ENCODE measurements at regions not wholly inside any gene's neighbourhood (a gene's known extent, or its start where the extent isn't known, plus 50 kb on each side); places are given as distances from the start of the nearest gene placed in this dataset.
"Not testable (repeated sequence)": the region's sequence is repeated elsewhere in the genome, so short reads cannot be mapped to it uniquely, and the experiment has no call there.

DNA sequence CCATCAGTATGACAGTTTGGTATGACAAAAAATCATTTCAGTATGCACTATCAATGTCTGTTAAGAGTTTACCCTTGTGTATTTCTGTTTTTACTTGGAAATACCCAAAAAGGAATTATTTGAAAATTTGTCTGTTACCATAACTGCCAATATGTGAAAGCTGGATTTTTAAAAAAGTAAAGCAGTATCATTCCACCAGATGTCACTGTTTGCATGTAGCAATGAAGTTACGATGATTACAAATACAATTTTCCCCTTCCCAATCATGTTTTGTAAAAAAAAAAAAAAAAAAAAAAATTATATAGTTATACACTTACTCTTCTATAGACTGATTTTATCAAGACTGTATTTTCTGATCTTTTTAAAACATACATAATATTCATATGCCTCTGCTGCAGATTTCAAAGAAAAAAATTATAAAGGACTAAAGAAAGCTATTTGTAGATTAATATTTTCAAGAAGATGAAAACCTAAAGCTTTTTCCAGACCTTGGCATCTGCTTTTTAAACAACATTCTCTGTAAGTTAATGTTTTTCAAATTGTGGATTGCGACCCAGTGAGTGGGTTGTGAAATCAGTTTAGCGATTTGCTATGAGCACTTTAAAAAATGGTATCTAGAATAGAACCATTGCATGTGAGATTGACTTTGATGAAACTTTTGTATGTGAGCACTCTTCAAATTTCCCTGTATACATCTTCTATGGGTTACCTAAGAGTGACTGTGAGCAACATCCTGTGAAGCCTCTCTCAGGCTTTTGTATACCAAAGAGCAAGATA is 114.2 kb downstream of the TTC6 start:
- TF ChIP-seq Cebpa-rat (IDR thresholded peaks at IDR 0.05) = no peak
- Histone ChIP-seq H3K4me3 (no peak overlapping the region), H3K27me3 (no peaks in the 10 kb centered on the region), H3K4me2 (no peak overlapping the region), H3K9me3 (replicated peaks in 1 of 11) (peaks cover 0 to 7% (median 0%) of the 10 kb centered on the region in 11 experiments; a peak in 1 of 22 replicates), H4K20me1 (no peaks in the 10 kb centered on the region), H3K9ac (no peak overlapping the region), H3K36me3 (no peaks in the 10 kb centered on the region), H3K27ac (no peak overlapping the region), H3K4me1 (no peaks in the 10 kb centered on the region)

DNA sequence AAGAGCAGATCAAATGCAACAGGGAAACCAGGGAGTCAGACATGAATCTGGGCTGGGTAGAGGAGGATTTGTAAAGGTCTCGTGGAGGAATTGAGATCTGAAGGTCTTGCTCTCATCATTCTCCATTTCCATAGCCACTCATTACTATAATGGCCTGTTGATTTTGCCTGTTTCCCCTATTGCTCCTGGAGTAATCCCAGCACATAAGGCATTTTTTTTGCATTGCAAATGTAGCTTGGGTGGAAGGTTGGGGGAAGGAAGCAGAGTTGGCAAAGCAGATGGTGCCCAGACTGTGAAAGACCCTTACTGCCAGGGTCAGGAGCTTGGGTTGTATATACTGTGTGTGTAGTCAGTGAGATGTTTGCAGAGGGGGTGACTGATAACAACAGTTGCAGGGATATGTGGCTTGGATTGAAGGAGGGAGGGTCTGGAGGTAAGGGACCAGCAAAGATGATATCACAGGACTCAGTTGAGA is 116.0 kb downstream of the TTC6 start:
- Histone ChIP-seq H3K27ac (no peak overlapping the region), H3K4me3 (no peak overlapping the region), H3K36me3 (no peaks in the 10 kb centered on the region), H3K4me2 (no peak overlapping the region), H4K20me1 (no peaks in the 10 kb centered on the region), H3K27me3 (no peaks in the 10 kb centered on the region), H3K9ac (no peak overlapping the region), H3K9me3 (replicated peaks in 1 of 11) (peaks cover 0 to 7% (median 0%) of the 10 kb centered on the region in 11 experiments; a peak in 1 of 22 replicates), H3K4me1 (no peaks in the 10 kb centered on the region)
- TF ChIP-seq Cebpa-rat (IDR thresholded peaks at IDR 0.05) = no peak

DNA sequence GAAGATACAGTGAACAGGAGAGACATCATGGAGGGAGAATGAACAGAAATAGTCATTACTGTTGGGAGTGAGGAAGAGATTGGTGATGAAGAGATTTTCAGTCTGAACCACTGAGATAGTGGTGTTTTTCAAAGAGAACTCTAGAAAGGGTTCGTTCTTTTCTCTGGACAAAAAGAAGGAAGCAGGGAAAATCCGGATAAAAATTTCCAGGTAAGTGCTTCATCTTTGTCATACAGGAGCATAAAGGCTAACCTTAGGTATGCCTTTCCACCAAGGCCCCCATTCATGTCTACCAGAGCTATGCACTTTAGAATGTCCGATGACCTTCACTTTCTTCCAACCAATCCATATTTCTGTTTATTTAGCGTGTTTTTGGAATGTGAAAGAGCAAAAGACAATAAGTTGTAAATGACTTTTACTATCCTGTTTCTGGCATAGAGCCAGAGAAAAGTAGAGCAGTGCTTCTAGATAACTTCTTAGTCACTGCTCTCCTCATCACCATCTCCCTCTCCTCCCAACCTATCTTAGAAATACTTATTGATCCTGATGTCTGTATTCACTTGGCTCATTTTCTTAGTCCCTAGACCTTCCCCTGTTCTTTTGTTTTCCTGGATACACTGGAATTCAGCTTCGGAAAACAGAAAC is 116.5 kb downstream of the TTC6 start:
- H3K4me1 ChIP-seq = no peaks in the 10 kb centered on the region
- no peak overlapping the region for H3K4me3 ChIP-seq
- no peak for TF ChIP-seq Cebpa-rat (IDR thresholded peaks at IDR 0.05)
- peaks cover 0 to 7% (median 0%) of the 10 kb centered on the region in 11 experiments; a peak in 1 of 22 replicates for H3K9me3 ChIP-seq (replicated peaks in 1 of 11)
- no peaks in the 10 kb centered on the region for H3K27me3 ChIP-seq
- H4K20me1 ChIP-seq = no peaks in the 10 kb centered on the region
- no peaks in the 10 kb centered on the region for H3K36me3 ChIP-seq
- H3K4me2 ChIP-seq = no peak overlapping the region
- H3K9ac ChIP-seq = no peak overlapping the region
- no peak overlapping the region for H3K27ac ChIP-seq

- not testable (repeated sequence) for H3K9me3 ChIP-seq (replicated peaks in 1 of 11); H3K4me2 ChIP-seq; H3K4me3 ChIP-seq; H3K36me3 ChIP-seq; H3K9ac ChIP-seq; H3K27ac ChIP-seq; H3K27me3 ChIP-seq; H4K20me1 ChIP-seq; H3K4me1 ChIP-seq
Observed at GRCh38 chr14:37712476-37712860, 117.0 kb downstream of the TTC6 start.

- H3K9ac ChIP-seq = no peak overlapping the region
- H3K4me1 ChIP-seq = no peaks in the 10 kb centered on the region
- H3K4me3 ChIP-seq = no peak overlapping the region
- no peaks in the 10 kb centered on the region for H3K36me3 ChIP-seq
- no peak overlapping the region for H3K27ac ChIP-seq
- H3K9me3 ChIP-seq (replicated peaks in 1 of 11) = peaks cover 0 to 7% (median 0%) of the 10 kb centered on the region in 11 experiments; a peak in 1 of 22 replicates
- no peaks in the 10 kb centered on the region for H4K20me1 ChIP-seq
- H3K27me3 ChIP-seq = no peaks in the 10 kb centered on the region
- H3K4me2 ChIP-seq = no peak overlapping the region
- no peak for TF ChIP-seq Cebpa-rat (IDR thresholded peaks at IDR 0.05)
Observed at GRCh38 chr14:37712976-37713431, 117.6 kb downstream of the TTC6 start.

GRCh38 chr14:37720131-37720530 is 124.7 kb downstream of the TTC6 start:
- H3K27ac ChIP-seq = no peak overlapping the region
- TF ChIP-seq Cebpa-rat (IDR thresholded peaks at IDR 0.05) = no peak
- H3K4me1 ChIP-seq = no peaks in the 10 kb centered on the region
- no peaks in the 10 kb centered on the region for H4K20me1 ChIP-seq
- no peak overlapping the region for H3K9ac ChIP-seq
- H3K36me3 ChIP-seq = no peaks in the 10 kb centered on the region
- no peak overlapping the region for H3K4me3 ChIP-seq
- H3K4me2 ChIP-seq = no peak overlapping the region
- H3K27me3 ChIP-seq = no peaks in the 10 kb centered on the region
- H3K9me3 ChIP-seq (replicated peaks in 1 of 11) = no peaks in the 10 kb centered on the region

- no peaks in the 10 kb centered on the region for H3K4me1 ChIP-seq
- no peak overlapping the region for H3K27ac ChIP-seq
- no peaks in the 10 kb centered on the region for H4K20me1 ChIP-seq
- no peak for TF ChIP-seq Cebpa-rat (IDR thresholded peaks at IDR 0.05)
- H3K27me3 ChIP-seq = no peaks in the 10 kb centered on the region
- H3K9ac ChIP-seq = no peak overlapping the region
- no peaks in the 10 kb centered on the region for H3K9me3 ChIP-seq (replicated peaks in 1 of 11)
- H3K36me3 ChIP-seq = no peaks in the 10 kb centered on the region
- H3K4me2 ChIP-seq = no peak overlapping the region
- no peak overlapping the region for H3K4me3 ChIP-seq
Observed at GRCh38 chr14:37721976-37722659, 126.7 kb downstream of the TTC6 start.

- H4K20me1 ChIP-seq = no peaks in the 10 kb centered on the region
- H3K4me2 ChIP-seq = no peak overlapping the region
- H3K4me3 ChIP-seq = no peak overlapping the region
- no peak for TF ChIP-seq Cebpa-rat (IDR thresholded peaks at IDR 0.05)
- H3K9me3 ChIP-seq (replicated peaks in 1 of 11) = no peaks in the 10 kb centered on the region
- H3K27ac ChIP-seq = no peak overlapping the region
- no peaks in the 10 kb centered on the region for H3K27me3 ChIP-seq
- H3K4me1 ChIP-seq = no peaks in the 10 kb centered on the region
- no peak overlapping the region for H3K9ac ChIP-seq
- no peaks in the 10 kb centered on the region for H3K36me3 ChIP-seq
Observed at GRCh38 chr14:37723515-37723914, 128.1 kb downstream of the TTC6 start.

- Histone ChIP-seq H3K4me3 (no peak overlapping the region), H3K36me3 (no peaks in the 10 kb centered on the region), H3K9ac (no peak overlapping the region), H3K27ac (no peak overlapping the region), H3K27me3 (no peaks in the 10 kb centered on the region), H4K20me1 (no peaks in the 10 kb centered on the region), H3K4me1 (no peaks in the 10 kb centered on the region), H3K9me3 (replicated peaks in 1 of 11) (no peaks in the 10 kb centered on the region), H3K4me2 (no peak overlapping the region)
- no peak for TF ChIP-seq Cebpa-rat (IDR thresholded peaks at IDR 0.05)
Observed at GRCh38 chr14:37726708-37727107, 131.3 kb downstream of the TTC6 start.
